Left lung (tissue), 4 donors: ENCODE measurements at regions not wholly inside any gene's neighbourhood (a gene's known extent, or its start where the extent isn't known, plus 50 kb on each side); places are given as distances from the start of the nearest gene placed in this dataset.

Experiments used
- ATAC-seq: fragments of 200-7000 bp; cut with Tn5 transposase; one replicate; pipeline ENCODE4 v1.9.1; 2020; ENCODE audit warnings: moderate library complexity
- DNase-seq, 4 donors: peaks; one replicate each; pipeline ENCODE4 v3.0.0-alpha.2; 2013 to 2020
- H3K27ac ChIP-seq, 2 donors: fragments of 200-600 bp; sonication (generic) in 1 of 2; one replicate each; pipeline versions ENCODE4 v1.5.0 to v1.8.0; 2020 to 2021
- H3K27me3 ChIP-seq, 2 donors: fragments of 200-600 bp; sonication (generic) in 1 of 2; one replicate each; pipeline versions ENCODE4 v1.5.0 to v1.8.0; 2020 to 2021
- H3K36me3 ChIP-seq, 2 donors: fragments of 200-600 bp; sonication (generic) in 1 of 2; one replicate each; pipeline versions ENCODE4 v1.5.0 to v1.8.0; 2020 to 2021
- H3K4me1 ChIP-seq, 2 donors: fragments of 200-600 bp; one replicate each; pipeline ENCODE4 v1.8.0; 2021
- H3K4me3 ChIP-seq, 2 donors: fragments of 200-600 bp; sonication (generic) in 1 of 2; one replicate each; pipeline versions ENCODE4 v1.5.0 to v1.8.0; 2020 to 2021; ENCODE audit warnings: mild to moderate bottlenecking in 1 of 2
- H3K9me3 ChIP-seq, 2 donors: fragments of 200-600 bp; sonication (generic) in 1 of 2; one replicate each; pipeline versions ENCODE4 v1.5.0 to v1.8.0; 2020 to 2021
- intact Hi-C, 2 donors: fragments of 100-400 bp; cut with DNase I; formaldehyde crosslinking; loops; one replicate each; pipeline versions ENCODE4 v1.11.2 to v1.14.2; 2022
- TF ChIP-seq, protein P1 (sequence below), 2 donors: fragments of 200-600 bp; sonication (generic) in 1 of 2; IDR thresholded peaks; one replicate each; pipeline versions ENCODE4 v1.5.0 to v1.8.0; 2021; ENCODE audit warnings: antibody characterized with exemption in 2 of 2
- donor health status: DM: no; HTN: yes; CAD: no.
- donor health status: DM: no; HTN: no; CAD: no.

- Histone ChIP-seq H3K27me3 (no peaks in the 10 kb centered on the region), H3K4me3 (no peak overlapping the region), H3K36me3 (peaks cover 0 to 2% of the 10 kb centered on the region in 2 donors), H3K4me1 (no peaks in the 10 kb centered on the region), H3K9me3 (no peaks in the 10 kb centered on the region), H3K27ac (no peak overlapping the region)
- peak; percentile 92 for ATAC-seq
- intact Hi-C loops: no loop called here
- peak in 2 of 4 donors; percentile 45 to 61 for DNase-seq
- TF ChIP-seq, protein P1, sequence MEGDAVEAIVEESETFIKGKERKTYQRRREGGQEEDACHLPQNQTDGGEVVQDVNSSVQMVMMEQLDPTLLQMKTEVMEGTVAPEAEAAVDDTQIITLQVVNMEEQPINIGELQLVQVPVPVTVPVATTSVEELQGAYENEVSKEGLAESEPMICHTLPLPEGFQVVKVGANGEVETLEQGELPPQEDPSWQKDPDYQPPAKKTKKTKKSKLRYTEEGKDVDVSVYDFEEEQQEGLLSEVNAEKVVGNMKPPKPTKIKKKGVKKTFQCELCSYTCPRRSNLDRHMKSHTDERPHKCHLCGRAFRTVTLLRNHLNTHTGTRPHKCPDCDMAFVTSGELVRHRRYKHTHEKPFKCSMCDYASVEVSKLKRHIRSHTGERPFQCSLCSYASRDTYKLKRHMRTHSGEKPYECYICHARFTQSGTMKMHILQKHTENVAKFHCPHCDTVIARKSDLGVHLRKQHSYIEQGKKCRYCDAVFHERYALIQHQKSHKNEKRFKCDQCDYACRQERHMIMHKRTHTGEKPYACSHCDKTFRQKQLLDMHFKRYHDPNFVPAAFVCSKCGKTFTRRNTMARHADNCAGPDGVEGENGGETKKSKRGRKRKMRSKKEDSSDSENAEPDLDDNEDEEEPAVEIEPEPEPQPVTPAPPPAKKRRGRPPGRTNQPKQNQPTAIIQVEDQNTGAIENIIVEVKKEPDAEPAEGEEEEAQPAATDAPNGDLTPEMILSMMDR (IDR thresholded peaks at IDR 0.05): no peak
These were observed 2613.9 kb upstream of the PCDH20 start for GRCh38 chr13:64029343-64030093.

DNA sequence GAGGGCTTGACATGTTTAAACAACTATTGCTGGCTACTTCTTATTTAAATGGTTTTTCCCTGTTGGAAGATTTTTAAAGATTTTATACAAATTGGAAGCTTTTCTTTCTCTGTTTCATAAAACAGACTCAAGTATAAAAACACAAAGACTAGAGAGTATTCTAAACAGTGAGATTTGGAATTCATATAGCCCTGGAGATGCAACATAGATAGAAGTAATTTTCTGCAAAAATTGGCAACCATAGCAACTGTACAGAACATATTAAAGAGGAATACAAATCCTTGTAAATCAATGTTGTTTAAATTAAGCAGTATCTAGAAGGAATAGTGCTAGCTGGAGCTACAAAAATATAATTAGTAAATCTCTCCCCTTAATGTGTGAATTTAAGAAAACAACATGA lies 2612.9 kb upstream of the PCDH20 start:
- no peak overlapping the region for H3K4me3 ChIP-seq
- DNase-seq (no peak), ATAC-seq (no peak)
- no peaks in the 10 kb centered on the region for H3K4me1 ChIP-seq
- H3K36me3 ChIP-seq: peaks cover 0 to 2% of the 10 kb centered on the region in 2 donors
- H3K9me3 ChIP-seq: no peaks in the 10 kb centered on the region
- no peaks in the 10 kb centered on the region for H3K27me3 ChIP-seq
- intact Hi-C loops: no loop called here
- TF ChIP-seq, protein P1 (IDR thresholded peaks at IDR 0.05): no peak
- H3K27ac ChIP-seq: no peak overlapping the region

DNA sequence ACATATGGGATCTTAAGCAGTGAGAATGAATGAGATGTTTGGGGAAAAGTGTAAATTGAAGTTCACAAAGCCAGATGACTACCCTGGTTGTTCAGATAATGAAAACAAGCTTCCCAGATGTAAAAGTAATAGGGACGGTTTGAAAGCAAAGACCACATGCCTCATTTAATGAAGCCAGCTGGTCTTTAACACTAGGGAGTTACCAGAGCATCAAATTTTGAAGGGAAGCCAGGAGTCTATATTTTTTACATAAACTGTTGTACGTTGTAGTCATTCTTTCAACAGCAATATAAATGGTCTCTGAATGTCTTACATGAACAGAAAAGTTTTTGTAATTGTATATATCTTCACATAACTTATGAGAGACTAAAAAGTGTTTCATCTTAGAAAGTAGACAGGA lies 2604.5 kb upstream of the PCDH20 start:
- intact Hi-C loops: no loop called here
- no peaks in the 10 kb centered on the region for H3K27me3 ChIP-seq
- no peak for ATAC-seq
- TF ChIP-seq, protein P1 (IDR thresholded peaks at IDR 0.05): no peak
- no peaks in the 10 kb centered on the region for H3K9me3 ChIP-seq
- no peaks in the 10 kb centered on the region for H3K36me3 ChIP-seq
- no peaks in the 10 kb centered on the region for H3K4me1 ChIP-seq
- H3K27ac ChIP-seq: no peak overlapping the region
- H3K4me3 ChIP-seq: no peak overlapping the region
- no peak for DNase-seq

DNA sequence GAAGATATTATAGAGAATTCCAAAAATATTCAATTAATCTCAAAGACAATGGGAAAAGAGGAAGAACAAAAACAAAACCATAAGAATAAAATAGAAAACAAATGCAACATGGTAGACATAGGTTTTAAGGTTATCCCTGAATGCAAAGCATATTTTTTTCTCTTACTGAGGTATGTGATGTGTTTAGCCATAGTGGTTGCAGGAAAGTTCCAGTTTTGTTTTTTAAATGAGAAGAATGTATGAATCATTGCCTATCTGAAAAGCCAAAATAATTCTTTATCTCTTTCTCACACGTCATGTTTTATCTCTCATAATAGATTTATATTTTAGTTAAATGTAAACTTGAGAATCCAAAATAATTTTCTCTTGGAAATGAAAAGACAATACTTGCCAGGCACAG lies 2591.7 kb upstream of the PCDH20 start:
- H3K4me1 ChIP-seq: no peaks in the 10 kb centered on the region
- ATAC-seq (no peak), DNase-seq (no peak)
- no peak overlapping the region for H3K27ac ChIP-seq
- intact Hi-C loops: no loop called here
- H3K9me3 ChIP-seq: no peaks in the 10 kb centered on the region
- TF ChIP-seq, protein P1 (IDR thresholded peaks at IDR 0.05): no peak
- no peaks in the 10 kb centered on the region for H3K36me3 ChIP-seq
- no peak overlapping the region for H3K4me3 ChIP-seq
- no peaks in the 10 kb centered on the region for H3K27me3 ChIP-seq

DNA sequence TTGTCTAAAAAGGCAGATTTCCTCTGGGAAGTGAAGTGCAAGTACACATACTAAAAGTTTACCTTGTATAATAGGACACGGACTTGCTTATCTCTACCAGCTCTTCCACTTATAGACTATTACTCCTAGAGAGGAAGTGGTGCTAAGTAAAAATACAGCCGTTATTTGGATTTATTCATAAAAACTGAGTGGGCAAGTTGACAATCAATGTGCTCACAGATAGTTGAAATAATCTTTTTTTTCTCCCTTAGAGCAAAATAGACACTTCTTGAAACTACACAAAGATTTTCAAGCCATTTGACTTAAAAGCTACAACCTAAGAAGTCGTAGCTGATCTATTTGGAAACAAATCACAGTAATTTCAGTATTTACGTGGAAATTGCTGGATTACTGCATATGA lies 2584.7 kb upstream of the PCDH20 start:
- intact Hi-C loops: no loop called here
- Histone ChIP-seq H3K9me3 (peaks cover 0 to 3% of the 10 kb centered on the region in 2 donors), H3K4me3 (no peak overlapping the region), H3K27me3 (no peaks in the 10 kb centered on the region), H3K36me3 (no peaks in the 10 kb centered on the region), H3K4me1 (no peaks in the 10 kb centered on the region), H3K27ac (no peak overlapping the region)
- ATAC-seq (no peak), DNase-seq (no peak)
- TF ChIP-seq, protein P1 (IDR thresholded peaks at IDR 0.05): no peak
